TTC549 (cell line): ENCODE measurements at regions not wholly inside any gene's neighbourhood (a gene's known extent, or its start where the extent isn't known, plus 50 kb on each side); places are given as distances from the start of the nearest gene placed in this dataset.
"Not testable (repeated sequence)": the region's sequence is repeated elsewhere in the genome, so short reads cannot be mapped to it uniquely, and the experiment has no call there.

Experiments
- FAIRE-seq: peaks from 2 replicates; lab custom pipeline; 2012; peaks lifted over from hg19 to GRCh38; lab: Jason Lieb, UNC

DNA sequence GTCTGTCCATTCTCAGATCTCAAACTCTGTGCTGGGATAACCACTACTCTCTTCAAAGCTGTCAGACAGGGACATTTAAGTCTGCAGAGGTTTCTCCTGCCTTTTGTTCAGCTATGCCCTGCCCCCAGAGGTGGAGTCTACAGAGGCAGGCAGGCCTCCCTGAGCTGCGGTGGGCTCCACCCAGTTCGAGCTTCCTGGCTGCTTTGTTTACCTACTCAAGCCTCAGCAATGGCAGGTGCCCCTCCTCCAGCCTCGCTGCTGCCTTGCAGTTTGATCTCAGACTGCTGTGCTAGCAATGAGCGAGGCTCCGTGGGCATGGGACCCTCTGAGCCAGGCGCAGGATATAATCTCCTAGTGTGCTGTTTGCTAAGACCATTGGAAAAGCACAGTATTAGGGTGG is 53.1 kb upstream of the HUNK start:
- FAIRE-seq = not testable (repeated sequence)

- not testable (repeated sequence) for FAIRE-seq
Observed at GRCh38 chr21:31814356-31814755, 58.5 kb upstream of the HUNK start.

DNA sequence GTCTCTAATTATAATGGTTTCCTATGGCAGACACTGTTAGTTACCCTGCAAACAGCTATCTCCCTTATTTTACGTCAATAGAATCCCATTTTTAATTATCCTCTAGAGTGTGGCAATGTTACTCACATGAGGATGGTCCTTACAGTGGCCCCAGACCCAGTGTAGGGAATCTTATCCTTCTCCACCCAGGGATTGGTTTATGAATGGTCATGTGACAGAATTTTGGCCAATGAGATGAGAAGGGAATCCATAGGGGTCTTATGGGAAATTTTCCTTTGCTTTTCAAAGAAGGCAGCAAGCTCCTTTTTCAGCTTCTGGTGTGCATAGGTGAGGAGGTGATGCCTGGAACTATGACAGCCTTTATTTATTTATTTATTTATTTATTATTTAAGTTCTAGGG is 59.0 kb upstream of the HUNK start:
- no peak for FAIRE-seq

GRCh38 chr21:31804008-31804394 is 68.8 kb upstream of the HUNK start:
- FAIRE-seq = no peak

- FAIRE-seq = no peak
Observed at GRCh38 chr21:31803039-31804007, 69.5 kb upstream of the HUNK start.

- no peak for FAIRE-seq
Observed at GRCh38 chr21:31802331-31802730, 70.4 kb upstream of the SCAF4 start.

GRCh38 chr21:31801551-31802219 is 69.8 kb upstream of the SCAF4 start:
- FAIRE-seq = no peak

DNA sequence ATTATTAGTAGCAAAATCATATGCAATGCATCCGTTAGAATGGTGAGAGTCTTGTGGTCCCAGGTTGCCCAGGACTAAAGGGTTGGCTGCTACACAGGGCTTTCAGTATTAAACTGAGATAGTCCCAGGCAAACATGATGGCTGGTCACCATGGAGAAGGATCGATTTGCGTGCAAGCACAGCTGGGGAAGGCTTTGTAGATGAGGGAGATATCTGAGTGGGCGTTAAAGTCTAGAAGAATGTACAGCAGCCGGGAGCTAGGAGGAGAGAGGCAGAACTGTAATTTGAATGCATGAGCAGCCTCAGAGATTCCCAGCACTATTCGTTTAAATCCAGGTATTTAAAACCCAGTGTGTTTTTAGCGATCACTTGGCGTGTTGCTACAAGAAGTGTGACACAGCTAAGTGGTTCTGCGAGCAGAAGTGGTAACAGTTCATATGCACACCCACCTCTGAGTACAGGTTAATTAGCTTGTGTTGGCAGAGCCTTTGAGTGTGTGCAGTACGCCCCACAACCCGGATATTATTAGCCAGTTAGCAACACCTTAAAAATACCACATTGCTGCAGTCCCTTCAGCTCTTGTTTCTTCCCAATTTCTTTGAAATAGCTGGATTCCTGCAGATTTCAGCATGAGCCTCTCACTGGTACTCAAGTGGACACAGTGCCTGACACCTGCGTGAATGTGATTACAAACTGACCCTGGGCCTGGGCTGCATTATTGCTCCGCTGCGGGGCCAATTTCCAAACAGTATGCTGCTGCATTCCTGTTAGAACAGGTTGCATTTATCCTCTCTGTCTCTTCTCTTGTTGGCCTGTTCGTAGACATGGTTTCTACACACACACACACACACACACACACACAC is 67.2 kb upstream of the SCAF4 start:
- no peak for FAIRE-seq

DNA sequence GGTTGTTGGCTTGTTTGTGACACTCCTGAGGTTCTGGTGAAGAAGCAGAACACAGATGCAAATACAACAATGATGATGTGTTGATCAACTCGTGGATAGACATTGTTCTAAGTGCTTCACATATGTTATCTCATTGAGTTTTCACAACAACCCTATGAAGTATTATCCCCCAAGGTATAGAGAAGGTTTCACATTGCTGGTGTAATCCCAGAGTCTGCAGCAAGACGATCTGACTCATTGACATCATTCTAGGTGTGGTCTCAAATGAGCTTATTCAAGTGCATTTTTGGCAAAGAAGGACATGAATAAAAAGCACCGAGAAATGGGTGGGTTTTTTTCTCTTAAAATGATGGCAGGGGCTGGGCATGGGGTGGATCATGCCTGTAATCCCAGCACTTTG is 64.1 kb upstream of the SCAF4 start:
- no peak for FAIRE-seq

DNA sequence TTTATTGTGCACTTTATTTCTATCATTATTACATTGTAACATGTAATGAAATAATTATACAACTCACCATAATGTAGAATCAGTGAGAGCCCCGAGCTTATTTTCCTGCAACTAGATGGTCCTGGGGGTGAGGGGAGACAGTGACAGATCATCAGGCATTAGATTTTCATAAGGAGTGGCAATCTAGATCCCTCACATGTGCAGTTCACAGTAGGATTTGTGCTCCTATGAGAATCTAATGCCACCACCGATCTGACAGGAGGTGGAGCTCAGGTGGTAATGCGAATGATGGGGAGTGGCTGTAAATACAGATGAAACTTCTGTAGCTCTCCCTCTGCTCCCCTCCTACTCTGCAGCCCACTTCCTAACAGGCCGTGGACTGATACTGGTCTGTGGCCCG is 58.5 kb upstream of the SCAF4 start:
- FAIRE-seq = not testable (repeated sequence)

- FAIRE-seq = no peak
Observed at GRCh38 chr21:31788581-31788980, 56.7 kb upstream of the SCAF4 start.

GRCh38 chr21:31787691-31788090 is 55.8 kb upstream of the SCAF4 start:
- not testable (repeated sequence) for FAIRE-seq

DNA sequence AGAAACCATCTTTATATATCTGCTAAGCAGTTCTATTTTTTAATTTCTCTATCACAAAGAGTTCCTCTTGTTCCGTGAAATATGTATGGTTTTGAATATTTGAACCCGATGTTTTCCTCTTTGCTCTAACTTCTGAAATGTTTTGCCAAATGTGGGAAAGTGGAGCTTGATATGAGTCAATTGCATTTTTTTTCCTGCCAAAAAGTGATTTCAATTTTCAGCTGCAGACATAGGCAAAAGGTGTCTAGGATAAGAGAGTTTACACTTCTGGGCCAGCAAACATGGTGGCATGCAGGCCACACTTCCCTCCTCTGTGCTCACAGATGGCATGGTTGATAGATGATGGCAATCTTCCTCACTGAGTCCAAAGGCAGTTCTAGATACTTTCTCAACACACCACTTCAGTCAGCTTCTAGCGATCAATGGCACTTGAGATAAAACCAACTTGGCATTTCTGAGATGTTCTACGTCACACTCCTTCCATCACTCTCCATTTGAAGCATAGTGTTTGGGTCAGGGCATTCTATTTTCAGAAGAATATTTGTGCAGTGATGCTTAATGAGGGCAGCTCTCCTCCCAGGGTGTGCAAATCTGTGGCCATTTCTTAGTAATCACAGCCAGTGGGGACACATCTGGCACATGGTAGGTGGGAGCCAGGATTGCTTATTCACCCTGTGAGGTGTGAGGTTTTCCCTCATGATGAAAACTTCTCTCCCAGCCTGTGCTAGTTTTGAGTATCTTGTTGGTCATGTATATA is 54.4 kb upstream of the SCAF4 start:
- no peak for FAIRE-seq

DNA sequence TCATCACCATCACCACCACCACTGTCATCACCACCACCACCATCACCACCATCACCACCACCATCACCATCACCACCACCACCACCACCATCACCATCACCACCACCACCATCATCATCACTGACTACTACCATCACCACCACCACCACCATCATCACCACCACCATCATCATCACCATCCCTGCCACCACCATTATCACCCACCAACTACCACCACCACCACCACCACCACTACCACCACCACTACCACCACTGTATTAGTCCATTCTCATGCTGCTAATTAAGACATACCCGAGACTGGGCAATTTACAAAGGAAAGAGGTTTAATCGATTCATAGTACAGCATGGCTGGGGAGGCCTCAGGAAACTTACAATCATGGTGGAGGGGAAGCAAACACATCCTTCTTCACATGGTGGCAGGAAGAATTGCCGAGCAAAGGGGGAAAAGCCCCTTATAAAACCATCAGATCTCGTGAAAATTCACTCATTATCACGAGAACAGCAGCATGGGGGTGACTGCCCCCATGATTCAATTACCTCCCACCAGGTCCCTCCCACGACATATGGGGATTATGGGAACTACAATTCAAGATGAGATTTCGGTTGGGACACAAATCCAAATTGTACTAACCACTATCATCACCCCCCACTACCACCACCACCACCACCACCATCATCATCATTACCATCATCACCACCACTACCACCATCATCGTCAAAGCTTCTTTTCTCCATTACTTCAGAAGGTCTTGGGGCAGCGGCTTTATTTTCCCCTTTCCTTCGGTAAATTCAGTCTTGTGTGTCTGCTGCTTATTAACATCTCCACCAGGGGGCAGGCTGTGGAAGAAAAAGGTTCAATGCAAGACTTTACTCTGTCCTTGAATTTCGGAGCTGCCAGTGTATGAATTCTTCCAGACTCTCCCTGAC is 53.6 kb upstream of the SCAF4 start:
- FAIRE-seq = peak; percentile 74

DNA sequence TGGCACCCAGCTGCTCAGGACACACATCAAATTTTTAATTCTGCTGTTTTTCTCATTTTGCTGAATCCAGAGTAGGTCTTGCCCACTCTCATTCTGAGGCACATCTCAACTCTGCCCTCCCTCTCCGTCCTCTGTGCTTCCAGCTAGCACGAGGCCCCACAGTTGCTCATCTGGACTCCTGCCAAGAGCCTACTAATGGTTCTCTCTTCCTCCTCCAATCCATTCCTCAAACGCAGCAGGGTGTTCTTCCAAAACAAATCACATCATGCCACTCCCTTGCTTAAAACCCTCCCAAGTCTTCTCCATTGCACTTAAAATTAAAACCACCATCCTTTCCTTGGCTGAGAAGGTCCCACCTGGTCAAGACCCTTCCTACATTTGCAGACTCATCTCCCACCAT is 49.8 kb upstream of the SCAF4 start:
- no peak for FAIRE-seq
